Naive B cell (primary cell): ENCODE measurements at regions not wholly inside any gene's neighbourhood (a gene's known extent, or its start where the extent isn't known, plus 50 kb on each side); places are given as distances from the start of the nearest gene placed in this dataset.

Experiments used
- ATAC-seq, 2 donors: fragments of 150-1000 bp; cut with Tn5 transposase; 2 replicates each; pipeline ENCODE4 v1.10.0; 2021; ENCODE audit warnings: low read depth in 2 of 2, mild to moderate bottlenecking in 2 of 2, moderate library complexity in 2 of 2
- DNase-seq: peaks from one replicate; pipeline ENCODE4 v3.0.0; 2022
- H3K27ac Mint-ChIP-seq, 6 donors: one replicate each; pipeline ENCODE4 v1.8.0; 2020 to 2022; ENCODE audit warnings: mild to moderate bottlenecking in 6 of 6, mixed read lengths in 6 of 6, moderate library complexity in 5 of 6, inconsistent platforms in 2 of 6
- H3K27me3 Mint-ChIP-seq, 3 donors: one replicate each; pipeline ENCODE4 v1.8.0; 2021 to 2022; ENCODE audit warnings: mixed read lengths in 3 of 3, mild to moderate bottlenecking in 1 of 3
- H3K36me3 Mint-ChIP-seq, 2 donors: one replicate each; pipeline ENCODE4 v1.8.0; 2020 to 2022; ENCODE audit warnings: mixed read lengths in 2 of 2, inconsistent platforms in 1 of 2, mild to moderate bottlenecking in 1 of 2
- H3K4me1 Mint-ChIP-seq, 3 donors: one replicate each; pipeline ENCODE4 v1.8.0; 2020 to 2022; ENCODE audit warnings: mixed read lengths in 3 of 3, inconsistent platforms in 1 of 3, mild to moderate bottlenecking in 1 of 3, moderate library complexity in 1 of 3
- H3K4me3 Mint-ChIP-seq, 8 donors: one replicate each; pipeline ENCODE4 v1.8.0; 2020 to 2022; ENCODE audit warnings: mild to moderate bottlenecking in 8 of 8, mixed read lengths in 8 of 8, moderate library complexity in 8 of 8, inconsistent platforms in 2 of 8
- H3K9me3 Mint-ChIP-seq, 7 donors: one replicate each; pipeline ENCODE4 v1.8.0; 2020 to 2022; ENCODE audit warnings: mixed read lengths in 7 of 7, mild to moderate bottlenecking in 5 of 7, inconsistent platforms in 2 of 7, moderate library complexity in 1 of 7

DNA sequence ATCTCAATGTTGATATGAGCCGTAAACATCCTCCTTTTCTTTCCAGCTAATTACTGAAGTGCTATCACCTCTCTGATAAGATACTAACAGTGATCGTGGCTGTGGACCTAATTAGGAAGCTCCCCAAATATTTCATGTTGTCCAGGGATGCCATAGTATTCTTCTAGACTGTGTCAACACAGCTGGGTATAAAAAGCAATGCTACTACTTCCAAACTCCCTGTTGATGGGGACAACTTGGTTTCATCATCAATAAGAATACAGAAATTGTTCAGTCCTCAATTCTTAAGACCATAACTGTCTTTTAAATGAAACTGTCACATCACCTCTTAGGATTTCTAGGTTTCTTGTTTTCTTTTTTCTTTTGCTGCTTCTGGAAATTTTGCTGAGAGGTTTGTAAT lies 530.6 kb downstream of the TOX3 start:
- DNase-seq (no peak), ATAC-seq (no peak)
- Mint-ChIP-seq H3K4me1 (no peaks in the 10 kb centered on the region), H3K9me3 (peaks cover 12 to 30% (median 18%) of the 10 kb centered on the region in 7 donors), H3K27ac (no peak overlapping the region), H3K36me3 (no peaks in the 10 kb centered on the region), H3K27me3 (peaks cover 0 to 6% (median 0%) of the 10 kb centered on the region in 3 donors), H3K4me3 (no peak overlapping the region)

DNA sequence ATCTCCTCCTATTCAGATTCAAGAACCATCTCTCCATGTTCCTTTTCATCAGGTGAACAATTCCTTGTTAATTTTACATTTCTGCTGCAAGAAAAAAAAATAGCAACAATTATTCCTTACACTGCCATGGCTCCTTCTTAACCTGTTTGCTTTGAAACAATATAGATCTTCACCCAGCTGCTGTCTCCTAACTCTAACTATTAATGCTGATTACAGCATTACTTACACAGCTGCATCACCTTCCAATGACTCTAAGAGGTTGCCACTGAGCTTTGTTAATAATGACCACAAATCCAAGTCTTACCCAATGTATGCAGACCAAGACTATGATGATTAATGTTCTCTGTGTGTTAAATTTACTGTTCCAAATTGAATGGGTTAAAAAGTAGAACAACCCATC lies 541.4 kb downstream of the TOX3 start:
- Mint-ChIP-seq H3K27me3 (no peaks in the 10 kb centered on the region), H3K4me3 (no peak overlapping the region), H3K27ac (no peak overlapping the region), H3K9me3 (peaks cover 0 to 8% (median 3%) of the 10 kb centered on the region in 7 donors), H3K4me1 (no peaks in the 10 kb centered on the region), H3K36me3 (no peaks in the 10 kb centered on the region)
- ATAC-seq: no peak
- DNase-seq: no peak

DNA sequence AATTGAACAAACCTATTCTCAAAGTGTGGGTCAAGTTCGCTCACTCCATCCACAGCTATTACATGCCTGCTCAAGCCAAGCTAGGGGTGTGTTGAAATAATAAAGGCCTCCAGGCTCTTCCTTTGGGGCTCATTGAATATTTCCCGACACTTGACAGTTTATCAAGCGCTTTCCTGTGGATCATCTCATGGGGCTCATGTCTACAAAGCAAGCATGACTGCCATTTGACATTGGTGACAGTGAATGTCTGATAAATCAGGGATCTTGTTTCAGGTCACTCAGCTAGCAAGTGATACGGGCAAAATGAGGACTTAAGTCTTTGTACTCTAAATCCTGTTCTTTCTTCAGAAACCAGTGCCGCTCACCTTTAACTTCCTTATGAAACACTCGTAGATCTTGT lies 542.6 kb downstream of the TOX3 start:
- no peaks in the 10 kb centered on the region for H3K4me1 Mint-ChIP-seq
- ATAC-seq: no peak

DNA sequence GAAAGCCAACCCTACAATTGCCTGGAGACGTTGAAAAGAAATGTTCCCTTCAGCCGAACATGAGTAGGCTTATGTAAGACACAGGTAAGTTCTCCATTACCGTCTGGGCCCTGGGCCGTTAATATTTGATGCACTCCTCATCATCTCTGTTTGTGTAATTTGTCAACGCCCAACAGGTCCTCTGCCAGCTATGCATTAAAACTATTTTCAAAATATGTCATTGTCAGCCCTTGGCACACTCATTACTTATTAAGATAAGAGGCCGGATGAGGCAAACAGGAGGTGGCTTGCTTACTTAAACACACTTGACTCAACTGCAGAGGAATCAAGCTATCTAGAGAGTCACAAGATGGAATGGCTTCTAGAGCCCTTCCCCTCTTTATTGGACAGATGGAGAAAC lies 544.9 kb downstream of the TOX3 start:
- DNase-seq (no peak), ATAC-seq (no peak)
- Mint-ChIP-seq H3K4me1 (no peaks in the 10 kb centered on the region), H3K36me3 (no peaks in the 10 kb centered on the region), H3K27ac (no peak overlapping the region), H3K4me3 (no peak overlapping the region), H3K27me3 (no peaks in the 10 kb centered on the region), H3K9me3 (peaks cover 0 to 9% (median 2%) of the 10 kb centered on the region in 7 donors)

More for the DNA sequence above, 542.6 kb downstream of the TOX3 start:
- DNase-seq: no peak
- no peaks in the 10 kb centered on the region for H3K36me3 Mint-ChIP-seq
- H3K4me3 Mint-ChIP-seq: no peak overlapping the region
- H3K27me3 Mint-ChIP-seq: no peaks in the 10 kb centered on the region
- no peak overlapping the region for H3K27ac Mint-ChIP-seq
- H3K9me3 Mint-ChIP-seq: peaks cover 0 to 8% (median 1%) of the 10 kb centered on the region in 7 donors

DNA sequence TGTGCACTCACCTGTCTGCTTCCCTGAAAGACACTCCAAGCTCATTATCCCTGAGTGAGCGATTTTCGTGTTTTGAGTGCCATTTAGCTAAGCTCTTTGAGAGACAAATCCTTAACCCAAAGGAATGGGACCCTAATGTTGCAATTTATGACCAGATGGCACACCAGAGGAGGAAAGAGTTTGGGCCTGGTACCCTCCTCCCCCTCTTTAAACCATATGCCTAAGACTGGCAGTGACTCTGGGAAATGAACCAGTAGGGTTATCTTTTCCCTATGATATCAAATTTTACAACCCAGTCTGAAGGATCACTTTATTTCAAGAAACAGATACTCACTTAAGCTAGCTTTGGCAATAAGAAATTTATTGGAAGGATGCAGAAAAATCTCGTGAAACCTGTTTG lies 550.4 kb downstream of the TOX3 start:
- no peaks in the 10 kb centered on the region for H3K36me3 Mint-ChIP-seq
- H3K27ac Mint-ChIP-seq: no peak overlapping the region
- H3K9me3 Mint-ChIP-seq: peaks cover 0 to 19% (median 6%) of the 10 kb centered on the region in 7 donors
- H3K4me3 Mint-ChIP-seq: no peak overlapping the region
- ATAC-seq (no peak), DNase-seq (no peak)
- H3K4me1 Mint-ChIP-seq: no peaks in the 10 kb centered on the region
- H3K27me3 Mint-ChIP-seq: no peaks in the 10 kb centered on the region

DNA sequence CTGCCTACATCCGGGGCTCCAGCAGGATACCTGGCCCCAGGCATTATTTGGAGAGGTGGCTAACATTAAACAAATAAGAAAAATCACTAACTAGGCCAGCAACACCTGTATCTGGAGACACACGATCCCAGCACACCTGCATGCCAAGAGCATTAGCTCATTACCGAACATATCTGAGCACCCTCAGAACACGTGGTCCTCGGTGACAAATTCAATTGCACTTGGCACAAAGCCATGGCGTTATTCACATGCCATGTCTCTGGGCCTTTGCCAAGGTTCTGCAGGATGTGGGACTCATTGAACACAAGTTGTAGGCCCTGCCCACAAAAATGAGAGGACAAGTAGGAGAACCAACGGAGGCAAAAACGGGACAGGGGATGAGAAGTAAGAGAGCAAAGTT lies 552.3 kb downstream of the TOX3 start:
- no peak overlapping the region for H3K27ac Mint-ChIP-seq
- ATAC-seq (no peak), DNase-seq (no peak)
- no peak overlapping the region for H3K4me3 Mint-ChIP-seq
- no peaks in the 10 kb centered on the region for H3K36me3 Mint-ChIP-seq
- peaks cover 0 to 15% (median 10%) of the 10 kb centered on the region in 7 donors for H3K9me3 Mint-ChIP-seq
- no peaks in the 10 kb centered on the region for H3K4me1 Mint-ChIP-seq
- H3K27me3 Mint-ChIP-seq: no peaks in the 10 kb centered on the region

DNA sequence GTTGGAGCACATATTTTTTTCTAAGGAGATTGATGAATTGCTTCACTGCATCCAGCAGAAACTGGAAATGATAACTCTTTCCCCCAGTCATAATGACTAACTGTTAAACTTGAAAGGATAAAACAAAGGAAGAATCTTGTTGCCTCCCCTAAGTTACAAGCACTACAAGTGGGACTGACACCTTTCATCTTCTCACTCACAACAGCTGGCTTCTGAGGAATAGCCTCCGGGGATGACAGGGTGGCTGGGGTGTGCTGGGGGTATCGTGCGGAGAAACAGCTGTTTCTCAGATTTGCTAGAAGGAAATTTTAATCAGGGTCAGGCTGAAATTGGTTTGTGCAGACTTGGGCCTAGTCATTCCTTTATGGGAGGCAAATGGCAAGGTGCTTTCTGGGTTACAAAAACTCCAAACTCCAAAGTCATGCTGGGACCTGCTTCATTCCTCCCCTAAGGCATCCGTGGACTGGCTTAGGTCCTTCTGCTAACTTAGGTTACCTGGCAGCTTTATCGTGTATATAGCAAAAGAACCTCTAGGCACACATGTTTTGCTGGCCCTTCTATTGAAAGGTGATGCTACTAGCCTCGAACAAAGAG lies 557.2 kb downstream of the TOX3 start:
- Mint-ChIP-seq H3K4me3 (no peak overlapping the region), H3K27ac (no peak overlapping the region), H3K36me3 (no peaks in the 10 kb centered on the region), H3K27me3 (peaks cover 0 to 4% (median 0%) of the 10 kb centered on the region in 3 donors), H3K9me3 (peaks cover 0 to 17% (median 10%) of the 10 kb centered on the region in 7 donors), H3K4me1 (no peaks in the 10 kb centered on the region)
- DNase-seq: no peak
- no peak for ATAC-seq

DNA sequence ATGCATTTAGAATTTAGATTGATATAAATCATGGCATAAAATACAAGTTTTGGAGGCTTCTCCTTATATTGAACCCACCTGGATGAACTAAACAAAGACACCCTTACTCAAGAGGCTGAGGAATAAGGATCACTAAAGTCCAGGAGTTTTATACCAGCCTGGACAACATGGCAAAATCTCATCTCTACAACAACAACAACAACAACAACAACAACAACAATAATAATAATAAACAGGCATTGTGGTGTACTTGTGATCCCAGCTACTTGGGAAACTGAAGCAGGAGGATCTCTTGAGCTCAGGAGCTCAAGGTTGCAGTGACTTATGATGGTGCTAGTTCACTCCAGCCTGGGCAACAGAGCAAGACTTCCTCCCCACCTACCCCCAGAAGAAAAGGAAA lies 558.0 kb downstream of the TOX3 start:
- no peaks in the 10 kb centered on the region for H3K36me3 Mint-ChIP-seq
- H3K4me3 Mint-ChIP-seq: no peak overlapping the region
- DNase-seq (no peak), ATAC-seq (no peak)
- peaks cover 0 to 17% (median 10%) of the 10 kb centered on the region in 7 donors for H3K9me3 Mint-ChIP-seq
- H3K4me1 Mint-ChIP-seq: no peaks in the 10 kb centered on the region
- H3K27ac Mint-ChIP-seq: no peak overlapping the region
- H3K27me3 Mint-ChIP-seq: peaks cover 0 to 4% (median 0%) of the 10 kb centered on the region in 3 donors

DNA sequence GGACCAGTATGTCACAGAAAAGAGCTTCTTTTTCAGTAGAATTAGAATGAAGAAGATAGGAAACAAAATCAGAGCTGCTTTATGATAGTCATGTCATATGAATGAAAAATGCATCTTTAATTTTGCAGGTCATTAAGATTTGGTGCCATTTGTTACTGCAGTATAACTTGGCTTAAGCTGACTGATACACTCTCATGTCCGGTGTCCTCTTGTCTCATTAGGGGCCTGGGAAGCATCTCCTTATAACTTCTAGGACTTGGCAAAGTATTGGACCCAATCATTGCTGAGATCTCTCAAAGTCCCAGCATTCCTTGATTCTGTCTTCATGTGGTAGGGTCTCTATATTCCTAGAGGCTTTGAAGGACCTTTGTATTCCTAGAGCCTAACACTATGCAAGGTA lies 559.4 kb downstream of the TOX3 start:
- no peak overlapping the region for H3K27ac Mint-ChIP-seq
- ATAC-seq: no peak

DNA sequence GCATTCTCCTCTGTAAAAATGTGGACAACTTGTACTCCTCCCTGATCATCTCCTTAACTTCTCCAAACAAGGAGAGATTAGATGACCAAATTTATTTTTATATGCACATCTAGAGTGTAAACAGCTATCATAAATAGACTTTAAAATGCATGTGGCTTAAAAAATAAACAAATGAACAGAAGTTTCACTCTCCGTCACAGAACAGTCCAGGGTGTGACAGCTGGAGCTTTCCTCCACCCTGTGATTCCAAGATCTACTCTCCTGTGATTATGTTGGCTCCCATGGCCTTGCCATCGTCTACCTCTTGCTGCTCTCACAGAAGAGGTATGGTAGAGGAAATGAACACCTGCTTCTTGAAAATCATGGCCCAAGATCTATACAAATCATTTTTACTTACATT lies 560.2 kb downstream of the TOX3 start:
- ATAC-seq: no peak
- H3K27ac Mint-ChIP-seq: no peak overlapping the region
- no peak overlapping the region for H3K4me3 Mint-ChIP-seq
- no peaks in the 10 kb centered on the region for H3K4me1 Mint-ChIP-seq
- DNase-seq: no peak
- H3K36me3 Mint-ChIP-seq: no peaks in the 10 kb centered on the region
- H3K9me3 Mint-ChIP-seq: peaks cover 0 to 12% (median 4%) of the 10 kb centered on the region in 7 donors
- peaks cover 0 to 4% (median 0%) of the 10 kb centered on the region in 3 donors for H3K27me3 Mint-ChIP-seq

More for the DNA sequence above, 559.4 kb downstream of the TOX3 start:
- peaks cover 0 to 14% (median 8%) of the 10 kb centered on the region in 7 donors for H3K9me3 Mint-ChIP-seq
- DNase-seq: no peak
- H3K4me3 Mint-ChIP-seq: no peak overlapping the region
- no peaks in the 10 kb centered on the region for H3K36me3 Mint-ChIP-seq
- peaks cover 0 to 4% (median 0%) of the 10 kb centered on the region in 3 donors for H3K27me3 Mint-ChIP-seq
- no peaks in the 10 kb centered on the region for H3K4me1 Mint-ChIP-seq

DNA sequence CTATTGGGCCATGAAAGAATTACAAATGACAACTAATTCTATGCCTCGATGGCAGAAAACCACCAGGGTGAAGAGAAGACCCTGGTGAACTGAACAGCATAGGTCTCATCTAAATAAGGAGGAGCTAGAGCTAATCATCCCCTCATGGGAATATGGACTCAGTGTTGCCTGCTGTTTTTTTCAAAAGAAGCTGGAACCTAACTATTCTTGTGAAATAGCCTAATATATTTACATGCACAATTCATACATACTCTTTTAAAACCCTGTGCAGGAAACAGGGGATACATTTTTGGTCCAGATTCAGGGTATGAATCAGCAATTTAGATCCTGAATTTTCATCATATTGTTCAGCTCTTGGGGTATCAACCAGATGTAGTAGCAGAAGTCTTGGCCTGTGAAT lies 560.6 kb downstream of the TOX3 start:
- Mint-ChIP-seq H3K4me1 (no peaks in the 10 kb centered on the region), H3K9me3 (peaks cover 0 to 9% (median 4%) of the 10 kb centered on the region in 7 donors), H3K4me3 (no peak overlapping the region), H3K27ac (no peak overlapping the region), H3K27me3 (peaks cover 0 to 4% (median 0%) of the 10 kb centered on the region in 3 donors), H3K36me3 (no peaks in the 10 kb centered on the region)
- ATAC-seq (no peak), DNase-seq (no peak)

DNA sequence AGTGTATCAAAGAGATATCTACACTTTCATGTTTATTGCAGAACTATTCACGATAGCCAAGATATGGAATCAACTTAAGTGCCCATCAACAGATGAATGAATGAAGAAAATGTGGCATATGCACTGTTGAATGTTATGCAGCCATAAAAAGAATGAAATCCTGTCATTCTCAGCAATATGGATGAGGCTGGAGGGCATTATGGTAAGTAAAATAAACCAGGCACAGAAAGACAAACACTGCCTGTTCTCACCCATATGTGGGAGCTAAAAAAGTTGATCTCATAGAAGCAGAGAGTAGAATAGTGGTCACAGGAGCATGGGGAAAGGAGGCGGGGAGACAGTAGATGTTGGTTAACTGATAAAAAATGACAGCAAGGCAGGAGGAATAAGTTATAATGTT lies 561.8 kb downstream of the TOX3 start:
- Mint-ChIP-seq H3K4me3 (no peak overlapping the region), H3K36me3 (no peaks in the 10 kb centered on the region), H3K27ac (no peak overlapping the region), H3K9me3 (peaks cover 0 to 8% (median 4%) of the 10 kb centered on the region in 7 donors), H3K4me1 (no peaks in the 10 kb centered on the region), H3K27me3 (peaks cover 0 to 4% (median 0%) of the 10 kb centered on the region in 3 donors)
- ATAC-seq (no peak), DNase-seq (no peak)

DNA sequence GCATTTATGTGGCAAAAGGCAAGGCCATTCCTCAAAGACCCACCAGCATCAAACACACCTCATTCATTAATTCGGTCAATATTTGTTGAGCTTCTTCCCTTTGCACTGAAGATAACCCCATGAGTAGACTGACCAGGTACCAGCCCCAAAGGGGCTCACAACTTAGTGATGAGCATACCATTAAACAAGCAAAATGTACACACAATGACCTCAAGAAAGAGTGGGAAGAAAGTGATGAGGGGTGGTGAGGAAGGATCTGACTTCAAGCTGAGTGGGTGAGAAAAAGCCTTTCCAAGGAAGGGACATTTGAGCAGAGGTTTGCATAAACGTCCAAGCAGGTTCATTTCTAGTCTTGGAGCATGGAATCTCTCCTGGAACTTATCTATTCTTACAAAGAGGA lies 562.5 kb downstream of the TOX3 start:
- ATAC-seq (no peak), DNase-seq (no peak)
- Mint-ChIP-seq H3K9me3 (peaks cover 0 to 8% (median 2%) of the 10 kb centered on the region in 7 donors), H3K27ac (no peak overlapping the region), H3K27me3 (peaks cover 0 to 4% (median 0%) of the 10 kb centered on the region in 3 donors), H3K4me3 (no peak overlapping the region), H3K4me1 (no peaks in the 10 kb centered on the region), H3K36me3 (no peaks in the 10 kb centered on the region)

DNA sequence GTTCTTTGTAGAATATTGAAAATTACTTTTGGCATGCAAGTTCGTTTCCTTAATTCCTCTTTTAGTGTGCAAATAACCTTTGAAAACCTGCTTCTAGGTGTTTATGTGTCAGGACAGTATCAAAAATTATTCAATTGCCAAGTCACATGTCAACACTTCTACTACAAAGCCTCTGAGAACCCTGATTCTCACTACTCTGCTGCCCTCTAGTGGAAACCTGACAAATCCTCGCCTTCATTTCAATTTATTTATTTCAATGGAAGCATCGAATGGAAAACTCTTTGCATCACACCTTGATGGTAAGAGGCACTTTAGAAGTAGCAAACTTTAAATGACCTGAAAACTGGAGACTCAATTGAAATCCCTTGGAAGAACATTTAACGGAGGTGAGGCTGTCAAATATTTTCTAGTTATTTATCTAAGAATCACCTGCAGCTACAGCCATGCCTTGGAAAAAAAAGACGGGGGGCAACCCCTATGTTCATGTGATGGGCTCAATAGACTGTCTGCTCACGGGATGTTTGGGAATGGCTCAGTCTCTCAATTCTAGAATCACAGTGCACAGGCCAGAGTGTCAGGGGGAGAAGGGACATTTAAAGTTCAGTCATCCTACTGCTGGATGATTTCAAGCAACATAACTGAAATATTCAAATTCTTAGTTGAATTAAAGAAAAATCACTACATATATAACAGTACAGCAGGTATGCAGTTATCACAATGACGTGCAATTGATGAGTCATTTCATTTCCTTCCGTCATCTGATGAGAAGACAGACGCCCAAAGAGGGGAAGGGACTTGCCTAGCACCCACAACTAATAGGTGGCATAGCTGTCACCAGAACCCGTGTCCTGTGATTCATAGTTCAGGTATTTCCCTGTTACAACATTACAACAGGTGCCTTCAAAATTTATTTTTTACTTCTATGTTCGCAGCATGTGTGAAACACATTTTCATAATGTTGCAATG lies 563.9 kb downstream of the TOX3 start:
- no peak for DNase-seq
- Mint-ChIP-seq H3K27me3 (peaks cover 0 to 4% (median 0%) of the 10 kb centered on the region in 3 donors), H3K27ac (no peak overlapping the region), H3K4me1 (no peaks in the 10 kb centered on the region), H3K4me3 (no peak overlapping the region), H3K36me3 (no peaks in the 10 kb centered on the region), H3K9me3 (peaks cover 0 to 8% (median 1%) of the 10 kb centered on the region in 7 donors)
- no peak for ATAC-seq
